Stimulated activated CD8-positive, alpha-beta memory T cell treated with anti-CD3 and anti-CD28 coated beads, Interleukin-7, amount 100 ng/mL, for 24 hours (primary cell): ENCODE measurements at regions not wholly inside any gene's neighbourhood (a gene's known extent, or its start where the extent isn't known, plus 50 kb on each side); places are given as distances from the start of the nearest gene placed in this dataset.
"Not testable (repeated sequence)": the region's sequence is repeated elsewhere in the genome, so short reads cannot be mapped to it uniquely, and the experiment has no call there.

Experiments used
- DNase-seq: peaks from one replicate; pipeline ENCODE4 v3.0.0-alpha.2; 2020; ENCODE audit warnings: low read depth

- no peak for DNase-seq
These were observed 436.2 kb downstream of the DTWD2 start for GRCh38 chr5:118552146-118552545.

GRCh38 chr5:118551716-118552115 is 436.6 kb downstream of the DTWD2 start:
- DNase-seq = no peak

- DNase-seq = no peak
These were observed 437.3 kb downstream of the DTWD2 start for GRCh38 chr5:118551031-118551430.

GRCh38 chr5:118548761-118549720 is 439.3 kb downstream of the DTWD2 start:
- DNase-seq = no peak

GRCh38 chr5:118545470-118545869 is 442.9 kb downstream of the DTWD2 start:
- no peak for DNase-seq

GRCh38 chr5:118544887-118545449 is 443.4 kb downstream of the DTWD2 start:
- DNase-seq = no peak

GRCh38 chr5:118533923-118534322 is 454.4 kb downstream of the DTWD2 start:
- no peak for DNase-seq

GRCh38 chr5:118533156-118533555 is 455.2 kb downstream of the DTWD2 start:
- no peak for DNase-seq

GRCh38 chr5:118531276-118531675 is 457.1 kb downstream of the DTWD2 start:
- DNase-seq = no peak

- no peak for DNase-seq
These were observed 458.8 kb downstream of the DTWD2 start for GRCh38 chr5:118529361-118530144.

- DNase-seq = no peak
These were observed 465.7 kb downstream of the DTWD2 start for GRCh38 chr5:118522626-118523025.

GRCh38 chr5:118520771-118521415 is 467.5 kb downstream of the DTWD2 start:
- DNase-seq = no peak

GRCh38 chr5:118519466-118519865 is 468.9 kb downstream of the DTWD2 start:
- DNase-seq = no peak

- no peak for DNase-seq
These were observed 469.6 kb downstream of the DTWD2 start for GRCh38 chr5:118518720-118519119.

GRCh38 chr5:118511846-118512245 is 476.5 kb downstream of the DTWD2 start:
- DNase-seq = no peak

GRCh38 chr5:118506217-118506852 is 482.0 kb downstream of the DTWD2 start:
- DNase-seq = no peak

- DNase-seq = not testable (repeated sequence)
These were observed 486.1 kb downstream of the DTWD2 start for GRCh38 chr5:118502232-118502631.

GRCh38 chr5:118491351-118491750 is 497.0 kb downstream of the DTWD2 start:
- no peak for DNase-seq

GRCh38 chr5:118486647-118487225 is 501.6 kb downstream of the DTWD2 start:
- DNase-seq = no peak

- DNase-seq = no peak
These were observed 509.1 kb downstream of the DTWD2 start for GRCh38 chr5:118479285-118479684.

- no peak for DNase-seq
These were observed 509.5 kb downstream of the DTWD2 start for GRCh38 chr5:118478852-118479251.
